SK-N-MC (cell line): ENCODE measurements at regions not wholly inside any gene's neighbourhood (a gene's known extent, or its start where the extent isn't known, plus 50 kb on each side); places are given as distances from the start of the nearest gene placed in this dataset.

Experiments used
- EZH2 ChIP-seq: fragments of 200-600 bp; sonication (generic); IDR thresholded peaks from one replicate; pipeline ENCODE4 v1.6.1; 2017; ENCODE audit warnings: antibody characterized with exemption
- FOXP2 ChIP-seq: optimal IDR thresholded peaks from 2 replicates; pipeline ENCODE3; 2011; ENCODE audit warnings: mild to moderate bottlenecking, moderate library complexity; ENCODE audit not compliant: insufficient read depth; ENCODE audit errors: extremely low read length, control extremely low read depth
- POLR2AphosphoS5 ChIP-seq: IDR thresholded peaks from 2 replicates; pipeline ENCODE4 v1.6.1; 2012; ENCODE audit warnings: mild to moderate bottlenecking, low read depth, low read length, borderline replicate concordance

DNA sequence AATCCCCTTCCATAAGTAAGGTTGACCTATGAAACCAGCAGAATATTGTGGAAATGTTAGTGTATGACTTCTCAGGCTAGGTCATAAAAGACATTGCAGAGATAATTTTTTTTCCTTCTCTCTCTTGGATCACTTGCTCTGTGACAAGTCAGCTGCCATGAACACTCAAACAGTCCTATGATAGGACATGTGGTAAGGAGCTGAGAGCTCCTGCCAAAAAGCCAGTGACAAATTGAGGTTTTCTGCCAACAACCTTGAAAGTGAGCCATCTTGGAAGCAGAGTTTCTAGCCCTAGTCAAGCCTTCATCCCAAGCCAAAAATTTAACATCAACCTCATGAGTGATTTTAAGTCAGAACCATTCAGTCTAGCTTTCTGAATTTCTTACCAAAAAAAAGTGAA, 270.9 kb upstream of the NBEA start:
- no peak for TF ChIP-seq EZH2
- no peak for TF ChIP-seq POLR2AphosphoS5
- TF ChIP-seq FOXP2 = no peak
